MM.1S (cell line): ENCODE measurements at regions not wholly inside any gene's neighbourhood (a gene's known extent, or its start where the extent isn't known, plus 50 kb on each side); places are given as distances from the start of the nearest gene placed in this dataset.

ENCODE experiments used
- DNase-seq: peaks from one replicate; pipeline ENCODE4 v3.0.0-alpha.2; 2015
- H2AFZ ChIP-seq: fragments of 300-600 bp; sonication (generic); 2 replicates; pipeline ENCODE4 v1.6.0; 2016; ENCODE audit warnings: antibody characterized with exemption, low read length
- H3F3A ChIP-seq: fragments of 300-600 bp; sonication (generic); 2 replicates; pipeline ENCODE4 v1.6.1; 2016; ENCODE audit warnings: mild to moderate bottlenecking, antibody characterized with exemption, low read length, moderate library complexity, mixed read lengths; ENCODE audit not compliant: insufficient read depth
- H3K27ac ChIP-seq: fragments of 300-600 bp; sonication (generic); 2 replicates; pipeline ENCODE4 v1.5.1; 2016; ENCODE audit warnings: mild to moderate bottlenecking, low read length
- H3K27me3 ChIP-seq: fragments of 300-600 bp; sonication (generic); replicated peaks from 2 replicates; pipeline ENCODE4 v1.6.0; 2016; ENCODE audit warnings: low read length; ENCODE audit not compliant: insufficient read depth
- H3K36me3 ChIP-seq: fragments of 300-600 bp; sonication (generic); replicated peaks from 2 replicates; pipeline ENCODE4 v1.6.1; 2016; ENCODE audit warnings: mild to moderate bottlenecking, low read length, mixed read lengths; ENCODE audit not compliant: insufficient read depth
- H3K4me1 ChIP-seq: fragments of 300-600 bp; sonication (generic); 2 replicates; pipeline ENCODE4 v1.6.1; 2016; ENCODE audit warnings: low read length, mixed read lengths
- H3K4me2 ChIP-seq: fragments of 300-600 bp; sonication (generic); 2 replicates; pipeline ENCODE4 v1.6.0; 2016; ENCODE audit warnings: low read depth, low read length
- H3K4me3 ChIP-seq: fragments of 300-600 bp; sonication (generic); 2 replicates; pipeline ENCODE4 v1.5.1; 2016; ENCODE audit warnings: low read length, mixed read lengths
- H3K79me2 ChIP-seq: fragments of 300-600 bp; sonication (generic); 2 replicates; pipeline ENCODE4 v1.6.1; 2016; ENCODE audit warnings: mixed run types, low read length, mixed read lengths
- H3K9ac ChIP-seq: fragments of 300-600 bp; sonication (generic); 2 replicates; pipeline ENCODE4 v1.6.1; 2016; ENCODE audit warnings: low read length, mixed read lengths
- H3K9me2 ChIP-seq: fragments of 300-600 bp; sonication (generic); replicated peaks from 2 replicates; pipeline ENCODE4 v1.6.1; 2016; ENCODE audit warnings: mild to moderate bottlenecking, low read length, mixed read lengths; ENCODE audit not compliant: insufficient read depth
- H3K9me3 ChIP-seq: fragments of 300-600 bp; sonication (generic); replicated peaks from 2 replicates; pipeline ENCODE4 v1.6.1; 2016; ENCODE audit warnings: mild to moderate bottlenecking, low read length, mixed read lengths; ENCODE audit not compliant: insufficient read depth
- H4K20me1 ChIP-seq: fragments of 300-600 bp; sonication (generic); 2 replicates; pipeline ENCODE4 v1.6.1; 2016; ENCODE audit warnings: mild to moderate bottlenecking, low read length, moderate library complexity, mixed read lengths; ENCODE audit not compliant: insufficient read depth
- CTCF ChIP-seq: fragments of 300-600 bp; sonication (generic); IDR thresholded peaks from 2 replicates; pipeline ENCODE4 v1.5.1; 2016; ENCODE audit warnings: antibody characterized with exemption, low read length, mixed read lengths
- EZH2 ChIP-seq: fragments of 300-600 bp; sonication (generic); optimal IDR thresholded peaks from 2 replicates; pipeline ENCODE3; 2017; ENCODE audit warnings: low read depth, mild to moderate bottlenecking, antibody characterized with exemption, low read length, mixed read lengths
- EZH2phosphoT487 ChIP-seq: fragments of 300-600 bp; sonication (generic); IDR thresholded peaks from 2 replicates; pipeline ENCODE4 v1.6.1; 2018; ENCODE audit warnings: antibody characterized with exemption, low read length

DNA sequence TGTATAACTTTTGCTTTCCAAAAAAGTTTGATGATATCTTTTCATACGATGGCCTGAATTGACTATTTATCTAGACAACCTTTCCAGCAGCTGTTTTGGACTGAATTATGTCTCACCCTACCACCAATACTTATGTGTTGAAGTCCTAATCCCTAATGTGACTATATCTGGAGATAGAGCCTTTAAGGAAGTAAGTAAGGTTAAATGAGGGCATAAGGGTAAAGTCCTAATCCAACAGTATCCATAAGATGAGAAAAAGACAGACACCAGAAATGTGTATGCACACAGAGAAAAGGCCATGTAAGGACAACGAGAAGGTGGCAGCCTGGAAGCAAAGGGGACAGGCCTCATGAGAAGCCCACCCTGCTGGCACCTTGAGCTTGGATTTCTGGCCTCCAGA, 86.6 kb upstream of the PPARGC1A start:
- no peak overlapping the region for H3K9ac ChIP-seq

DNA sequence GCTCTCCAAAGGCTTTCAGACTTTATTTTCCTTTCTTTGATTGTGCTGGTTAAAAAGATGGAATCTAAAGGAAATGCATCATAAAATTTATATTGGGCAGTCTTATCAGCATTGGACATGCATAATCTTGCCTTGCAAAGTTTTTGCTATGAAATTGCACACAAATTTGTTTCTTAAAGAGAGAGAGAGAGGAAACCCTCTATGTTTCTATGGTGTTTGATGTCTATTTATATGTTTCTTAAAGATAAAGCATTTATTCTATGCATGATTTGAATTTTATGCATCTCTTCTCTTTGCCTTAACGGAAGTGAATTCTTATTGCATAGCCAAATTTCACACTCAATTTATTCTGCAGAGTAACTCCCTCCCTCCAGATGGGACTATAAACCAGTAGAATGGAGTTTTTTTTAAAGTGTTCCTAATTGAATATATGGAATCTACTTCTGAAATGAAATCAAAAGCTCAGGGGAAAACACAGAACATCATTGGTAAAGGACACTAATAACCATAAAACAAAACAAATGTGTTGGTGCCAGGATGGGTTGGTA, 83.5 kb upstream of the PPARGC1A start:
- Histone ChIP-seq H3K4me2 (peak overlapping the region; percentile 58), H3K4me3 (no peak overlapping the region), H2AFZ (peak overlapping the region; percentile 64), H3K27ac (peak overlapping the region; percentile 88), H3K27me3 (no peaks in the 10 kb centered on the region), H3K79me2 (no peaks in the 10 kb centered on the region), H3K36me3 (no peaks in the 10 kb centered on the region), H3K4me1 (peaks cover 46% of the 10 kb centered on the region), H4K20me1 (no peaks in the 10 kb centered on the region), H3K9me2 (no peaks in the 10 kb centered on the region), H3K9ac (peak overlapping the region; percentile 29; the same call in 1 of the 2 replicates), H3F3A (peaks cover 25% of the 10 kb centered on the region), H3K9me3 (no peaks in the 10 kb centered on the region)
- TF ChIP-seq EZH2 (no peak), CTCF (no peak), EZH2phosphoT487 (no peak)
- DNase-seq, result no peak

More for the DNA sequence above, 86.6 kb upstream of the PPARGC1A start:
- TF ChIP-seq EZH2 (no peak), CTCF (no peak), EZH2phosphoT487 (no peak)
- H3K27ac ChIP-seq, result no peak overlapping the region
- H4K20me1 ChIP-seq, result no peaks in the 10 kb centered on the region
- no peak overlapping the region for H2AFZ ChIP-seq
- H3K9me3 ChIP-seq, result no peaks in the 10 kb centered on the region
- peaks cover 21% of the 10 kb centered on the region for H3F3A ChIP-seq
- no peaks in the 10 kb centered on the region for H3K27me3 ChIP-seq
- no peaks in the 10 kb centered on the region for H3K36me3 ChIP-seq
- no peaks in the 10 kb centered on the region for H3K79me2 ChIP-seq
- H3K4me1 ChIP-seq, result peaks cover 25% of the 10 kb centered on the region
- H3K4me3 ChIP-seq, result no peak overlapping the region
- DNase-seq, result no peak
- no peaks in the 10 kb centered on the region for H3K9me2 ChIP-seq
- no peak overlapping the region for H3K4me2 ChIP-seq

DNA sequence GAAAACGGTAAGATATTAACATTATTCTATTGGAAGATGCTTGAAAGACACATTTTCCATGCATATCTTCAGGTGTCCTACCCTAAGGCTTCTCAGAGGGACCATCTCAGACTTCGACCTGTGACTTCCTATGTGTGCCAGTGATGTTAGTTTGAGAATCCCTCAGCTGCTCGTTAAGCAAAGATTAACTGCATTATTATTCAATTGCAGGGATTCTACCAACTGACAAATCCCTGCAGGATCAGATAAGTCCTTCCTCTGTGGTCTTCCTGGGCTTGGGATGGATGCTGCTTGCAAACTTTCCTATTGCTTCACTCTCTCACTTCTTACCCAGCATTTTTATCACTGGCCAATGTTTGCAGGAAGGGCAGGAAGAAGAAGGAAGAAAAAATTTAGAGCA, 83.0 kb upstream of the PPARGC1A start:
- no peaks in the 10 kb centered on the region for H3K27me3 ChIP-seq
- H3K27ac ChIP-seq, result peak overlapping the region; percentile 88
- peak overlapping the region; percentile 64 for H2AFZ ChIP-seq
- H3K9ac ChIP-seq, result peak overlapping the region; percentile 29
- peak overlapping the region; percentile 58 for H3K4me2 ChIP-seq
- no peaks in the 10 kb centered on the region for H3K36me3 ChIP-seq
- peak; percentile 9 for DNase-seq
- peaks cover 25% of the 10 kb centered on the region for H3F3A ChIP-seq
- peaks cover 52% of the 10 kb centered on the region for H3K4me1 ChIP-seq
- peak overlapping the region; percentile 14; the same call in 1 of the 2 replicates for H3K4me3 ChIP-seq
- TF ChIP-seq EZH2phosphoT487 (no peak), CTCF (no peak), EZH2 (no peak)
- no peaks in the 10 kb centered on the region for H3K9me2 ChIP-seq
- no peaks in the 10 kb centered on the region for H4K20me1 ChIP-seq
- no peaks in the 10 kb centered on the region for H3K79me2 ChIP-seq
- no peaks in the 10 kb centered on the region for H3K9me3 ChIP-seq
